ENCODE measurements at regions not wholly inside any gene's neighbourhood (a gene's known extent, or its start where the extent isn't known, plus 50 kb on each side); places are given as distances from the start of the nearest gene placed in this dataset.

- TF ChIP-seq NFE2L2 (conservative IDR thresholded peaks at IDR 0.05; ENCODE audit: low read length) (no peak), CHD2 (IDR thresholded peaks at IDR 0.05; ENCODE audit: low read length, partially characterized antibody) (no peak), SREBF2 (IDR thresholded peaks at IDR 0.05) (no peak), EHMT2 (IDR thresholded peaks at IDR 0.05; ENCODE audit: low read depth) (no peak), EP300 (IDR thresholded peaks at IDR 0.05) (no peak), CEBPB (IDR thresholded peaks at IDR 0.05) (no peak)
- TF ChIP-seq, protein P1, sequence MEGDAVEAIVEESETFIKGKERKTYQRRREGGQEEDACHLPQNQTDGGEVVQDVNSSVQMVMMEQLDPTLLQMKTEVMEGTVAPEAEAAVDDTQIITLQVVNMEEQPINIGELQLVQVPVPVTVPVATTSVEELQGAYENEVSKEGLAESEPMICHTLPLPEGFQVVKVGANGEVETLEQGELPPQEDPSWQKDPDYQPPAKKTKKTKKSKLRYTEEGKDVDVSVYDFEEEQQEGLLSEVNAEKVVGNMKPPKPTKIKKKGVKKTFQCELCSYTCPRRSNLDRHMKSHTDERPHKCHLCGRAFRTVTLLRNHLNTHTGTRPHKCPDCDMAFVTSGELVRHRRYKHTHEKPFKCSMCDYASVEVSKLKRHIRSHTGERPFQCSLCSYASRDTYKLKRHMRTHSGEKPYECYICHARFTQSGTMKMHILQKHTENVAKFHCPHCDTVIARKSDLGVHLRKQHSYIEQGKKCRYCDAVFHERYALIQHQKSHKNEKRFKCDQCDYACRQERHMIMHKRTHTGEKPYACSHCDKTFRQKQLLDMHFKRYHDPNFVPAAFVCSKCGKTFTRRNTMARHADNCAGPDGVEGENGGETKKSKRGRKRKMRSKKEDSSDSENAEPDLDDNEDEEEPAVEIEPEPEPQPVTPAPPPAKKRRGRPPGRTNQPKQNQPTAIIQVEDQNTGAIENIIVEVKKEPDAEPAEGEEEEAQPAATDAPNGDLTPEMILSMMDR (IDR thresholded peaks at IDR 0.05), result no peak
- TF ChIP-seq, protein P2, sequence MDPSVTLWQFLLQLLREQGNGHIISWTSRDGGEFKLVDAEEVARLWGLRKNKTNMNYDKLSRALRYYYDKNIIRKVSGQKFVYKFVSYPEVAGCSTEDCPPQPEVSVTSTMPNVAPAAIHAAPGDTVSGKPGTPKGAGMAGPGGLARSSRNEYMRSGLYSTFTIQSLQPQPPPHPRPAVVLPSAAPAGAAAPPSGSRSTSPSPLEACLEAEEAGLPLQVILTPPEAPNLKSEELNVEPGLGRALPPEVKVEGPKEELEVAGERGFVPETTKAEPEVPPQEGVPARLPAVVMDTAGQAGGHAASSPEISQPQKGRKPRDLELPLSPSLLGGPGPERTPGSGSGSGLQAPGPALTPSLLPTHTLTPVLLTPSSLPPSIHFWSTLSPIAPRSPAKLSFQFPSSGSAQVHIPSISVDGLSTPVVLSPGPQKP (IDR thresholded peaks at IDR 0.05; ENCODE audit: low read depth, low read length), result no peak
These were observed 267.9 kb downstream of the PLA2G4A start for GRCh38 chr1:187096689-187097088.

Data from A549 (cell line).